GM12864 (cell line): ENCODE measurements at regions not wholly inside any gene's neighbourhood (a gene's known extent, or its start where the extent isn't known, plus 50 kb on each side); places are given as distances from the start of the nearest gene placed in this dataset.

ENCODE experiments used
- DNase-seq: peaks from one replicate; pipeline ENCODE4 v3.0.0-alpha.2; 2011; ENCODE audit warnings: low read depth
- H3K4me3 ChIP-seq: 2 replicates; pipeline ENCODE4 v1.5.1; 2011; ENCODE audit warnings: mild to moderate bottlenecking, low read depth, low read length, control low read depth
- CTCF ChIP-seq: IDR thresholded peaks from 2 replicates; pipeline ENCODE4 v1.5.1; 2011; ENCODE audit warnings: low read depth, mild to moderate bottlenecking, moderate library complexity, low read length, control low read depth, inconsistent platforms; ENCODE audit errors: missing control alignments

GRCh38 chr7:156143158-156143557 is 330.9 kb upstream of the SHH start:
- no peak for TF ChIP-seq CTCF
- no peak overlapping the region for H3K4me3 ChIP-seq
- DNase-seq: no peak

GRCh38 chr7:156141941-156142340 is 329.7 kb upstream of the SHH start:
- TF ChIP-seq CTCF: no peak
- DNase-seq: no peak

GRCh38 chr7:156140896-156141295 is 328.6 kb upstream of the SHH start:
- TF ChIP-seq CTCF: no peak
- no peak overlapping the region for H3K4me3 ChIP-seq
- DNase-seq: no peak

More at GRCh38 chr7:156141941-156142340, 329.7 kb upstream of the SHH start:
- no peak overlapping the region for H3K4me3 ChIP-seq

GRCh38 chr7:156140447-156140846 is 328.2 kb upstream of the SHH start:
- no peak for TF ChIP-seq CTCF
- no peak for DNase-seq

GRCh38 chr7:156139633-156140032 is 327.4 kb upstream of the SHH start:
- no peak for TF ChIP-seq CTCF
- DNase-seq: no peak
- no peak overlapping the region for H3K4me3 ChIP-seq

More at GRCh38 chr7:156140447-156140846, 328.2 kb upstream of the SHH start:
- no peak overlapping the region for H3K4me3 ChIP-seq

- DNase-seq: no peak
- TF ChIP-seq CTCF: no peak
- no peak overlapping the region for H3K4me3 ChIP-seq
These were observed 326.8 kb upstream of the SHH start for GRCh38 chr7:156139112-156139511.

GRCh38 chr7:156131881-156132280 is 319.6 kb upstream of the SHH start:
- H3K4me3 ChIP-seq: no peak overlapping the region
- no peak for DNase-seq
- no peak for TF ChIP-seq CTCF
